SK-N-SH (cell line): ENCODE measurements at regions not wholly inside any gene's neighbourhood (a gene's known extent, or its start where the extent isn't known, plus 50 kb on each side); places are given as distances from the start of the nearest gene placed in this dataset.

ENCODE experiments used
- EZH2phosphoT487 ChIP-seq: fragments of 200-600 bp; sonication (generic); IDR thresholded peaks from 2 replicates; pipeline ENCODE4 v1.6.1; 2017; ENCODE audit warnings: low read depth, mixed run types, mild to moderate bottlenecking, antibody characterized with exemption, moderate library complexity, borderline replicate concordance
- GABPA ChIP-seq: IDR thresholded peaks from 2 replicates; pipeline ENCODE4 v1.4.0; 2012; ENCODE audit warnings: low read depth, mild to moderate bottlenecking
- POLR2AphosphoS5 ChIP-seq: IDR thresholded peaks from 2 replicates; pipeline ENCODE4 v1.6.1; 2012; ENCODE audit warnings: low read depth, low read length
- RAD21 ChIP-seq: IDR thresholded peaks from 2 replicates; pipeline ENCODE4 v1.6.1; 2012; ENCODE audit warnings: mild to moderate bottlenecking, low read length
- RFX5 ChIP-seq: IDR thresholded peaks from 2 replicates; pipeline ENCODE4 v1.6.1; 2012; ENCODE audit warnings: mild to moderate bottlenecking, improper control_type of control experiment, low read length
- SIN3A ChIP-seq: IDR thresholded peaks from 2 replicates; pipeline ENCODE4 v1.6.1; 2012; ENCODE audit warnings: low read depth, mild to moderate bottlenecking, low read length, moderate library complexity, borderline replicate concordance
- TAF1 ChIP-seq: IDR thresholded peaks from 2 replicates; pipeline ENCODE4 v1.6.1; 2012; ENCODE audit warnings: low read depth, mild to moderate bottlenecking, low read length, moderate library complexity, borderline replicate concordance
- USF2 ChIP-seq: fragments of 150-350 bp; IDR thresholded peaks from 2 replicates; pipeline ENCODE4 v1.6.1; 2017; ENCODE audit warnings: antibody characterized with exemption, low read length, low read depth, borderline replicate concordance
- TF ChIP-seq, protein P1 (sequence below): IDR thresholded peaks from 2 replicates; pipeline ENCODE4; 2012
- TF ChIP-seq, protein P2 (sequence below): fragments of 200-600 bp; sonication (generic); IDR thresholded peaks from 2 replicates; pipeline ENCODE4 v1.6.1; 2017; ENCODE audit warnings: antibody characterized with exemption, mild to moderate bottlenecking, moderate library complexity

DNA sequence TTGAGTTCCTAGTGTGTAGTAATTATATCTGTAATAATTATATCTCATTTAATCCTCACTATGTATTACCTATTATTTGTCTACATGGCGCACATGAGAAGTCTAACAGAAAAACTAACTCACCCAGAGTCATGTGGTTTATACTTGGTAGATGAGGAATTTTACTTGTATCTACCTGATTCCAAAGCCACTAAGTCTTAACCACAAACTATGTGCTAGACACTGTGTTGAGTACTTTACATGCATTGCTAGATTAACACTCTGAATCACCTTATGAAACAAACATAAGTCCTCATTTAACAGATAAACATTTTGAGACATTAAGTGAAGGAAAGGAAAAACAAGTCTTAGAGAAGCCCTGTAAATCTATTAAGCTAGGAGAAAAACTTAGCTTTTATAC, 404.8 kb downstream of the TLR4 start:
- TF ChIP-seq, protein P1, sequence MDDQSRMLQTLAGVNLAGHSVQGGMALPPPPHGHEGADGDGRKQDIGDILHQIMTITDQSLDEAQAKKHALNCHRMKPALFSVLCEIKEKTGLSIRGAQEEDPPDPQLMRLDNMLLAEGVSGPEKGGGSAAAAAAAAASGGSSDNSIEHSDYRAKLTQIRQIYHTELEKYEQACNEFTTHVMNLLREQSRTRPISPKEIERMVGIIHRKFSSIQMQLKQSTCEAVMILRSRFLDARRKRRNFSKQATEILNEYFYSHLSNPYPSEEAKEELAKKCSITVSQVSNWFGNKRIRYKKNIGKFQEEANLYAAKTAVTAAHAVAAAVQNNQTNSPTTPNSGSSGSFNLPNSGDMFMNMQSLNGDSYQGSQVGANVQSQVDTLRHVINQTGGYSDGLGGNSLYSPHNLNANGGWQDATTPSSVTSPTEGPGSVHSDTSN = no peak
- TF ChIP-seq RAD21 = no peak
- TF ChIP-seq, protein P2, sequence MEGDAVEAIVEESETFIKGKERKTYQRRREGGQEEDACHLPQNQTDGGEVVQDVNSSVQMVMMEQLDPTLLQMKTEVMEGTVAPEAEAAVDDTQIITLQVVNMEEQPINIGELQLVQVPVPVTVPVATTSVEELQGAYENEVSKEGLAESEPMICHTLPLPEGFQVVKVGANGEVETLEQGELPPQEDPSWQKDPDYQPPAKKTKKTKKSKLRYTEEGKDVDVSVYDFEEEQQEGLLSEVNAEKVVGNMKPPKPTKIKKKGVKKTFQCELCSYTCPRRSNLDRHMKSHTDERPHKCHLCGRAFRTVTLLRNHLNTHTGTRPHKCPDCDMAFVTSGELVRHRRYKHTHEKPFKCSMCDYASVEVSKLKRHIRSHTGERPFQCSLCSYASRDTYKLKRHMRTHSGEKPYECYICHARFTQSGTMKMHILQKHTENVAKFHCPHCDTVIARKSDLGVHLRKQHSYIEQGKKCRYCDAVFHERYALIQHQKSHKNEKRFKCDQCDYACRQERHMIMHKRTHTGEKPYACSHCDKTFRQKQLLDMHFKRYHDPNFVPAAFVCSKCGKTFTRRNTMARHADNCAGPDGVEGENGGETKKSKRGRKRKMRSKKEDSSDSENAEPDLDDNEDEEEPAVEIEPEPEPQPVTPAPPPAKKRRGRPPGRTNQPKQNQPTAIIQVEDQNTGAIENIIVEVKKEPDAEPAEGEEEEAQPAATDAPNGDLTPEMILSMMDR = no peak
- no peak for TF ChIP-seq EZH2phosphoT487
- no peak for TF ChIP-seq POLR2AphosphoS5
- TF ChIP-seq TAF1 = no peak
- TF ChIP-seq RFX5 = no peak
- no peak for TF ChIP-seq GABPA
- TF ChIP-seq USF2 = no peak
- no peak for TF ChIP-seq SIN3A
